ENCODE measurements at regions not wholly inside any gene's neighbourhood (a gene's known extent, or its start where the extent isn't known, plus 50 kb on each side); places are given as distances from the start of the nearest gene placed in this dataset.

DNA sequence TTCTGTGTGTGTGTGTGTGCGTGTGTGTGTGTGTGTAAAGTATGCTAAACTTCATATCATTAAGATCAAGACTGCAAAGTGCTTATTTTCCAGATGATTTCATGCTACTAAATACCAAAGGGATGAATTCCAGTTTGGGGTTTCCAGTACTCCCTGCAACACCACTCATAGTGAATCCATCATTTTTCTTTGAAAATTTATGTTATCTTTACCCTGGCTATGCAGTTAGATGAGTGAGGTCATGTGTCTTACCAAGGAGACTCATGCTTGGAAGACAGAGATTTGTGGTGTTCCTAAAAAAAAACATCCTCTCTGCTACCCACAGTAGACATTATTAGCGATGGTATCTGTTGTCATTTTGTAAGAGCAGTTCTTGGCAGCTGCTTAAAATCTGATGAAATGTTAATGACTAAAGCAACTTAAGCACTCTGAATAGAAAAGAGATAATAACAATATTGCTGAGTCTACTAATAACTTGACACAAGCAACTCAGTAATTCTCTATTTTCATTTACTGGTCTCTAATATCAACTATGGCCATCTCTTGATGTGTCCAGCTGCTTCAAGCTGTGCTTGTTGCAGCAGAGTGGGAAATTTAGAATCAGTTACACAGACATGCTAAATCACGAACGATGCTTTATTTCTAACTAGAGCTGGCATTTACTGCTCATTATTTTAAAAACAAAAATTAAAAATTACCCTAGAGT is 1953.0 kb upstream of the IGFBP7 start:
- no peak overlapping the region for H3K27ac ChIP-seq

GRCh38 chr4:59068722-59069418 is 1958.7 kb upstream of the IGFBP7 start:
- no peak overlapping the region for H3K27ac ChIP-seq
- no peak overlapping the region for H3K4me3 ChIP-seq

More for the DNA sequence above, 1953.0 kb upstream of the IGFBP7 start:
- H3K4me3 ChIP-seq = no peak overlapping the region

- no peak overlapping the region for H3K4me3 ChIP-seq
- no peak overlapping the region for H3K27ac ChIP-seq
Observed at GRCh38 chr4:59086410-59086809, 1976.2 kb upstream of the IGFBP7 start.

GRCh38 chr4:59091146-59092142 is 1981.3 kb upstream of the IGFBP7 start:
- Histone ChIP-seq H3K4me3 (no peak overlapping the region), H3K27ac (no peak overlapping the region)

GRCh38 chr4:59094505-59094904 is 1984.3 kb upstream of the IGFBP7 start:
- Histone ChIP-seq H3K4me3 (no peak overlapping the region), H3K27ac (no peak overlapping the region)

GRCh38 chr4:59102311-59102710 is 1992.1 kb upstream of the IGFBP7 start:
- no peak overlapping the region for H3K27ac ChIP-seq
- H3K4me3 ChIP-seq = no peak overlapping the region

DNA sequence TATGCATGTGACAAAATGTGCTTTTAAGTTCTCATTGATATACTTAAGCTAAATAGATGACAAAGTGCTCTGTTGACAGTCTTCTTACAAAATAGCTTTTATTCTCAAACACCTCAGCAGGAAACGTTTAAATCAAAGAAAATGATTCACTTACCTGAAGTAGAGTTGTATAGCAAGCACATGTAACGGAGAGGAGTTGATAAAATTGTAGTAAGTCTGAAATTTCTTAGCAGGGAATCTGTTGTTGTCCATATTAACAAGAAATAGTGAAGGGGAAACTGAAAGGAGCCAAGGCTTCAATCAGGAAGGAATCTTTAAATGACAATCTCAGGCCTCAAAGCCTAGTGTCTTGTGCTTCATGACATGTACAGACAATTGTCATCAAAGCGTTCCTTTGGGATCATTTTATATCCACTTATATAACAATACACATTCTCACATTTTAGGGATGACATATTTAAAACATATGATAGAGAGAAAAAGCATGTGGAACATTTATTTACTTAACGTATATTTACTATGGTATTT is 2010.2 kb upstream of the IGFBP7 start:
- H3K27ac ChIP-seq = no peak overlapping the region
- no peak overlapping the region for H3K4me3 ChIP-seq

GRCh38 chr4:59122626-59123025 is 2012.4 kb upstream of the IGFBP7 start:
- Histone ChIP-seq H3K4me3 (no peak overlapping the region), H3K27ac (no peak overlapping the region)

DNA sequence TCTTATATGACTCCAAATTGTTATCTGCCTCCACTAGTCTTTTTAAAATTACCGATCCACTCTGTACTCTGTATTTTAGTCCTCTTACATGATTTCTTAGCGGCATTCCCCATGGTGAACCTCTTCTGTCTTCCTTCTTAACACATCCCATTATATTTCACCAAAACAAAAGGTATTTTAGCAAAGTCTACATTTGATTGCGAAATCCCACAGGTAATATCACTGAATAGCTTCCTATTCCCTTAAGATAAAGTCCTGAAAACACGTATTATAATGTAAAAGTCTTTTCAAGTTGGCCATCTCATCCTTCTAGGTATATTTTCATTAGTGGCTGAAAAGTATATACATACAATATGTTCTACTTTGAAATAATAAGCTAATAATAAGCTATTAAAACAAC is 2016.0 kb upstream of the IGFBP7 start:
- no peak overlapping the region for H3K4me3 ChIP-seq
- no peak overlapping the region for H3K27ac ChIP-seq

- no peak overlapping the region for H3K27ac ChIP-seq
- H3K4me3 ChIP-seq = no peak overlapping the region
Observed at GRCh38 chr4:59127006-59127405, 2016.8 kb upstream of the IGFBP7 start.

DNA sequence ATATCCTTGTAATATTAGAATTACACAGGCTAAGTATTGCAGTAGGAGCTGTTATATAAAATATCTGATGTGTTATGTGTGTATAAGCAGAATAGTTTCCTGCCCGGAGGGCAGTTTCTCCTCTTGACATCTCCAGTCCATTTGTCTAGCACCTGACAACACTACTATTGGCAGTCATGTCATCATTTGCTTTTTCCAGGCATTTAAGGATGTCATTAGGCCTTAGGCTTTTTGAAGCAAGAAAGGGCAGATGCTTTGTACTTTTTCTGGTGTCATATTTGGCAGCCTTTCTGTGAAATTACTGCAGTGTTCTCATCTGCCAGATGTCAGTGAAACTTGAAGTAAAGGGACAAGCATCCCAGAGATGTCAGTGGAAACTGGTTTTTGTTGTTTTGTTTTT is 2017.6 kb upstream of the IGFBP7 start:
- no peak overlapping the region for H3K4me3 ChIP-seq
- H3K27ac ChIP-seq = no peak overlapping the region

DNA sequence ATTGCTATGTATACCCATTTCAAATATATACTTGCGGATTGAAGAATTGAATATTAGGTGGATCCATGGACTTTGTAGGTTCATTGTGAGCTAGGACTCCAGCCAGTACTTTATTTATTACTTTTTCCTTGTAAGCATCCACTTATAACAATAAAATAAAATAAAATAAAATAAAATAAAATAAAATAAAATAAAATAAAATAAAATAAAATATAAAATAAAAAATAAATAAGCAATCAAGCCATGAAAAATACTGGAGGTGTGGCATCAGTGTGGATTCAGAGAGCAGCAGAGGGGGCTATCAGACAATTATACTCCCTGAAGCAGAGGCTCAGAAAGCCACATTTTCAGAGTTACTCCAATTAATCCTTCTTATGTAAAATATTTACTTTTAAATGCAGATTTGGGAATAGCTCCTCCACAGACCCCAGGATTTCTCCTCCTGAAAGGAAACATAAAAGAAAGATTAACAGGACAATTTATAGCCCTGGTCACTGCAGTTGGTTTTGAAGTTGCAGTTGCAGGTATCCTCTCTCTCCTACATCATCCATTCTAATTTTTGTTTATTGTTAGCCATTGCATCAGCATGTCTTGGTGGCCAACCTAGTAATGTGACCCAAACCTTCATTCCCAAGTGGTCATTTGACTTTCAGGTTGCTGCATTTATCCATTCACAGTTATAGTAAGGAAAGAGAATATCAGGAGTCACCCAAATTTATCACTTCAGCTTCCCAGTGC is 2025.2 kb upstream of the IGFBP7 start:
- Histone ChIP-seq H3K27ac (no peak overlapping the region), H3K4me3 (no peak overlapping the region)

GRCh38 chr4:59161249-59161648 is 2038.9 kb upstream of the ADGRL3 start:
- Histone ChIP-seq H3K4me3 (no peak overlapping the region), H3K27ac (no peak overlapping the region)

DNA sequence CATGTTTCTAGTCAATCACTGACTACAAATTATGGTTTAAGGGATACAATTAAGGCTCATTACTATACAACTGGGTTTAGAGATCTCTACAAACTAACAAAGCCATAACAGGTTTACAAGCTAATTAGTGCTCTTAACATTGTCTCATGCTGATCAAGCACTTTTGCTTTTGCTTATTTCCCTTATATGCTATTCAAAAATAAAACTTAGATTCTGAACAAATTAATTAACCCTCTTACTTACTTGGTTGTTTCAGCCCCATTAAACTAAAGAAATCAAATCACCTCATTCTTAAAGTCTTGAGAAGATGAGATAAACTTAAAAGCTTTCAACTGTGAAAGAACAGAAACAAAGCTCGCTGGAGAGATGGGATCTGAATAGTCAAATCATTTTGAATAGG is 2024.5 kb upstream of the ADGRL3 start:
- Histone ChIP-seq H3K27ac (no peak overlapping the region), H3K4me3 (no peak overlapping the region)

GRCh38 chr4:59179372-59179771 is 2020.8 kb upstream of the ADGRL3 start:
- H3K4me3 ChIP-seq = no peak overlapping the region
- no peak overlapping the region for H3K27ac ChIP-seq

DNA sequence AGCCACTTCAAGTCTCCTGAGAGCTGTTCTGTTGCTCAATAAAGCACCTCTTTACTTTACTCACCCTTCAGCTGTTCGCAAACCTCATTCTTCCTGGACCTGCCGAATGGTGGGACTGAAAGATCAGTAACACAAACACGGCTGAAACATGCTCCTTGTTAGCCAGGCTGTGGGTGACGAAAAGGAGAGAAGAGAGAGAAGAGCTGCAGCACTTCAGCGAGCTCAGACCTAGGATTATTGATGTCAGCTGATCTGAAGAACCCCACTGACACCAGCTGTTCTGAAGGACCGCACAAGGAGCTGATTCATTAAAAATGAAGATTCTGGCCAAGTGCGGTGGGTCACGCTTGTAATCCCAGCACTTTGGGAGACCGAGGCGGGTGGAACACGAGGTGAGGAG is 2020.0 kb upstream of the ADGRL3 start:
- no peak overlapping the region for H3K4me3 ChIP-seq
- no peak overlapping the region for H3K27ac ChIP-seq

- Histone ChIP-seq H3K27ac (no peak overlapping the region), H3K4me3 (no peak overlapping the region)
Observed at GRCh38 chr4:59180969-59181368, 2019.2 kb upstream of the ADGRL3 start.

GRCh38 chr4:59195839-59196238 is 2004.3 kb upstream of the ADGRL3 start:
- H3K27ac ChIP-seq = no peak overlapping the region

DNA sequence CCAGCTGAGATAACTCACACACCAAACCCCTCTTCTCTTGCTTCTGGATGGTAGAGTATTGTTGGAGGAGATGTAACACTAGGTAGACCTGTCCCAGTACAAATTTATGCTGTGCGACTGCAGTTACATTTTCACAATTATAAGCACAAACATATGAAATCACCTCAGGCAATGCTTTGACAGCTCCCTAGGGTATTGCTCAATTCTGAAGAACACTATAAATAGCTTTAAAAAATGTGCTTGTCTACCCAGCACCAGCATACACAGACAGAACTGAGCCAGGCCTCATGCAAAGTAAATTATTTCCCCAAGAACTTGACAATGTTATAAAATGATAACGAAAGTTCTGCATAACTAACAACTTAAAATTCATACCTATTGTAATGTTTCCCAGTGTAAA is 1999.1 kb upstream of the ADGRL3 start:
- no peak overlapping the region for H3K27ac ChIP-seq
- H3K4me3 ChIP-seq = no peak overlapping the region

More at GRCh38 chr4:59195839-59196238, 2004.3 kb upstream of the ADGRL3 start:
- no peak overlapping the region for H3K4me3 ChIP-seq

Measured in skin epidermis (tissue), 12 donors.